Keratinocyte (primary cell): ENCODE measurements at regions not wholly inside any gene's neighbourhood (a gene's known extent, or its start where the extent isn't known, plus 50 kb on each side); places are given as distances from the start of the nearest gene placed in this dataset.

Experiments
- EZH2 ChIP-seq: IDR thresholded peaks from one replicate; pipeline ENCODE4 v1.6.1; 2012; ENCODE audit warnings: inconsistent platforms, mild to moderate bottlenecking, low read length, moderate library complexity
- TF ChIP-seq, protein P1 (sequence below), 3 experiments: IDR thresholded peaks in 1 of 3; conservative IDR thresholded peaks in 1 of 3; optimal IDR thresholded peaks in 1 of 3; 2 replicates in 2 of 3; 3 replicates in 1 of 3; pipeline versions ENCODE3 to v1.5.1; 2011; ENCODE audit warnings: low read length in 3 of 3, mild to moderate bottlenecking in 3 of 3, moderate library complexity in 2 of 3, control low read depth in 1 of 3, inconsistent platforms in 1 of 3; ENCODE audit not compliant: insufficient read depth in 2 of 3; ENCODE audit errors: extremely low read depth in 1 of 3

DNA sequence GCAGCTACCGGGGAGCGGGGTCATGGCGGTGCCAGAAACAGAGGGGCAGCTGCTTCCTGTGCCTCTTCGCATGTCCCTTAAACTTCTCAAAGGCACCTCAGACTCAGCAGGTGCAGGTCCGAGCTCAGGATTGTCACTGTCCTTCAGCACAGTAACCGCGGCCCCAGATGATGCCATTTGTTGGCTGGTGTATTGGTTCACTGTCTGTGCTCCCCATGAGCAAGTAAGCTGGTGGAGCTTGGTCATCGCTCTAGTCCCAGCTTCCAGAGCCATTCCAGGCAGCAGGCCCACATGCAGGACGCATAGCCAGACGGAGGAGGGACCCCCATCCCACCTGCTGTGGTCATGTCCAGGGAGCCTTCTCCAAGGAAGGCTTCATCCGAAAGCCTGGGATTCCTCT lies 154.0 kb upstream of the AJAP1 start:
- TF ChIP-seq, protein P1, sequence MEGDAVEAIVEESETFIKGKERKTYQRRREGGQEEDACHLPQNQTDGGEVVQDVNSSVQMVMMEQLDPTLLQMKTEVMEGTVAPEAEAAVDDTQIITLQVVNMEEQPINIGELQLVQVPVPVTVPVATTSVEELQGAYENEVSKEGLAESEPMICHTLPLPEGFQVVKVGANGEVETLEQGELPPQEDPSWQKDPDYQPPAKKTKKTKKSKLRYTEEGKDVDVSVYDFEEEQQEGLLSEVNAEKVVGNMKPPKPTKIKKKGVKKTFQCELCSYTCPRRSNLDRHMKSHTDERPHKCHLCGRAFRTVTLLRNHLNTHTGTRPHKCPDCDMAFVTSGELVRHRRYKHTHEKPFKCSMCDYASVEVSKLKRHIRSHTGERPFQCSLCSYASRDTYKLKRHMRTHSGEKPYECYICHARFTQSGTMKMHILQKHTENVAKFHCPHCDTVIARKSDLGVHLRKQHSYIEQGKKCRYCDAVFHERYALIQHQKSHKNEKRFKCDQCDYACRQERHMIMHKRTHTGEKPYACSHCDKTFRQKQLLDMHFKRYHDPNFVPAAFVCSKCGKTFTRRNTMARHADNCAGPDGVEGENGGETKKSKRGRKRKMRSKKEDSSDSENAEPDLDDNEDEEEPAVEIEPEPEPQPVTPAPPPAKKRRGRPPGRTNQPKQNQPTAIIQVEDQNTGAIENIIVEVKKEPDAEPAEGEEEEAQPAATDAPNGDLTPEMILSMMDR (optimal IDR thresholded peaks at IDR 0.05 in 1 of 3, IDR thresholded peaks at IDR 0.05 in 1 of 3, conservative IDR thresholded peaks at IDR 0.05 in 1 of 3; ENCODE audit: extremely low read depth in 1 of 3, insufficient read depth in 2 of 3, low read length in 3 of 3), result no peak
- no peak for TF ChIP-seq EZH2
